Progenitor cell of endocrine pancreas (in vitro differentiated cells): ENCODE measurements at regions not wholly inside any gene's neighbourhood (a gene's known extent, or its start where the extent isn't known, plus 50 kb on each side); places are given as distances from the start of the nearest gene placed in this dataset.

Experiments
- DNase-seq: peaks from one replicate; pipeline ENCODE4 v3.0.0; 2021; ENCODE audit warnings: low spot score; ENCODE audit not compliant: unreplicated experiment
- H3K27ac Mint-ChIP-seq: 2 replicates; pipeline ENCODE4 v1.8.0; 2021; ENCODE audit warnings: mild to moderate bottlenecking, moderate library complexity, mixed read lengths
- H3K27me3 Mint-ChIP-seq: 2 replicates; pipeline ENCODE4 v1.8.0; 2021; ENCODE audit warnings: mixed read lengths
- H3K36me3 Mint-ChIP-seq: 2 replicates; pipeline ENCODE4 v1.8.0; 2022; ENCODE audit warnings: mixed read lengths; ENCODE audit not compliant: insufficient read depth
- H3K4me1 Mint-ChIP-seq: 2 replicates; pipeline ENCODE4 v1.8.0; 2021; ENCODE audit warnings: low read depth, mixed read lengths
- H3K4me3 Mint-ChIP-seq: 2 replicates; pipeline ENCODE4 v1.8.0; 2021; ENCODE audit warnings: low read depth, mild to moderate bottlenecking, moderate library complexity, mixed read lengths
- H3K9me3 Mint-ChIP-seq: 2 replicates; pipeline ENCODE4 v1.8.0; 2021; ENCODE audit warnings: low read depth, mixed read lengths
- CTCF ChIP-seq: fragments of 200-600 bp; sonication (generic); IDR thresholded peaks from one replicate; pipeline ENCODE4 v1.5.0; 2021; ENCODE audit warnings: antibody characterized with exemption, mild to moderate bottlenecking; ENCODE audit not compliant: unreplicated experiment

DNA sequence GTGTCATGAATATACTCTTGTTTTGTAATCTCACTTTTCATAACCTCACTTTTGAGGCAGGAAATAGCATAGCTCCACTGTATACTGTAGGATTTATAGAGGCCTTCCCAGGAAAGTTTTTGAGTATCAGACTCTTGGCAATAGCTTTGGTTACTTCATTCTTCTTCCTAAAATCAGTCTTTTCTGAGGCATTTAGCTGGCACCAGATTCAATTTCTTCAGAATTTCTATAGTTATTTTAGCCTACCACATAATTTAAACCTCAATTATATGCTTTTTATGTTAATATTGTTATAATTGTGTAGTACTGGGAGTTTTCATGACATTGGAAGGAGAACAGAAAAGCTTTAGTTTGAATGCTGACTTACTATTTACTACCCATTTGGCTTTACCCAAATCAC lies 322.3 kb upstream of the FAR2 start:
- no peak for DNase-seq
- Mint-ChIP-seq H3K27ac (no peak overlapping the region), H3K4me1 (peaks cover 8% of the 10 kb centered on the region), H3K4me3 (no peak overlapping the region), H3K9me3 (peaks cover 7% of the 10 kb centered on the region), H3K36me3 (no peaks in the 10 kb centered on the region), H3K27me3 (no peaks in the 10 kb centered on the region)
- TF ChIP-seq CTCF, result no peak

DNA sequence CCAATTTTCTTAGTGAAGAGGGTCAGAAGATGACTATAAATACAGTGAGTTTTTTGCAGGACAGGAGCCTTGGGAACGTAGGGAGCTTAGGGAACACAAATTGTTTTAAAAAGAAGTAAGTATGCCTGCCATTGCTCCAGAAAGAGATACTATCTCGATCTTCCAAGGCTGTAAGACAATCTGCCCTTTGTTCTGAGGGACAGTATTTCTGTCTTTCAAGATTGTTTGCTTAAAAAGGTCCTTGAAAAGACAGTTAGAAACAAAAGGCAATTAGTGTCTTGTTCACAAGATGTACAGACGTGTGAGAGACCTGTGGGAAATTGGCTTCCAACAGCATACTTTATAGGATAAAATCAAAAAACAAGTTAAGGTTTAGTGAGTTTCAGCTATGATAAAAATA lies 321.2 kb upstream of the FAR2 start:
- no peak for TF ChIP-seq CTCF
- no peak for DNase-seq
- H3K36me3 Mint-ChIP-seq, result no peaks in the 10 kb centered on the region
- H3K9me3 Mint-ChIP-seq, result peaks cover 7% of the 10 kb centered on the region
- H3K4me3 Mint-ChIP-seq, result no peak overlapping the region
- no peak overlapping the region for H3K27ac Mint-ChIP-seq
- H3K4me1 Mint-ChIP-seq, result peaks cover 8% of the 10 kb centered on the region
- no peaks in the 10 kb centered on the region for H3K27me3 Mint-ChIP-seq

- H3K27ac Mint-ChIP-seq, result no peak overlapping the region
- TF ChIP-seq CTCF, result no peak
- no peaks in the 10 kb centered on the region for H3K27me3 Mint-ChIP-seq
- H3K4me1 Mint-ChIP-seq, result peaks cover 8% of the 10 kb centered on the region
- DNase-seq, result no peak
- no peak overlapping the region for H3K4me3 Mint-ChIP-seq
- no peaks in the 10 kb centered on the region for H3K36me3 Mint-ChIP-seq
- peaks cover 7% of the 10 kb centered on the region for H3K9me3 Mint-ChIP-seq
These were observed 320.8 kb upstream of the FAR2 start for GRCh38 chr12:28828318-28828717.

- Mint-ChIP-seq H3K4me3 (no peak overlapping the region), H3K27ac (no peak overlapping the region), H3K27me3 (no peaks in the 10 kb centered on the region), H3K36me3 (no peaks in the 10 kb centered on the region), H3K4me1 (peaks cover 8% of the 10 kb centered on the region), H3K9me3 (peaks cover 18% of the 10 kb centered on the region)
- no peak for DNase-seq
- no peak for TF ChIP-seq CTCF
These were observed 318.6 kb upstream of the FAR2 start for GRCh38 chr12:28830491-28830890.

- no peaks in the 10 kb centered on the region for H3K36me3 Mint-ChIP-seq
- H3K27me3 Mint-ChIP-seq, result no peaks in the 10 kb centered on the region
- H3K27ac Mint-ChIP-seq, result no peak overlapping the region
- no peaks in the 10 kb centered on the region for H3K4me1 Mint-ChIP-seq
- H3K9me3 Mint-ChIP-seq, result peaks cover 3% of the 10 kb centered on the region
- H3K4me3 Mint-ChIP-seq, result no peak overlapping the region
- no peak for DNase-seq
- no peak for TF ChIP-seq CTCF
These were observed 304.4 kb upstream of the FAR2 start for GRCh38 chr12:28844718-28845117.
